ENCODE measurements at regions not wholly inside any gene's neighbourhood (a gene's known extent, or its start where the extent isn't known, plus 50 kb on each side); places are given as distances from the start of the nearest gene placed in this dataset.

- no peak for TF ChIP-seq POLR2AphosphoS5 (IDR thresholded peaks at IDR 0.05)
- TF ChIP-seq, protein P1, sequence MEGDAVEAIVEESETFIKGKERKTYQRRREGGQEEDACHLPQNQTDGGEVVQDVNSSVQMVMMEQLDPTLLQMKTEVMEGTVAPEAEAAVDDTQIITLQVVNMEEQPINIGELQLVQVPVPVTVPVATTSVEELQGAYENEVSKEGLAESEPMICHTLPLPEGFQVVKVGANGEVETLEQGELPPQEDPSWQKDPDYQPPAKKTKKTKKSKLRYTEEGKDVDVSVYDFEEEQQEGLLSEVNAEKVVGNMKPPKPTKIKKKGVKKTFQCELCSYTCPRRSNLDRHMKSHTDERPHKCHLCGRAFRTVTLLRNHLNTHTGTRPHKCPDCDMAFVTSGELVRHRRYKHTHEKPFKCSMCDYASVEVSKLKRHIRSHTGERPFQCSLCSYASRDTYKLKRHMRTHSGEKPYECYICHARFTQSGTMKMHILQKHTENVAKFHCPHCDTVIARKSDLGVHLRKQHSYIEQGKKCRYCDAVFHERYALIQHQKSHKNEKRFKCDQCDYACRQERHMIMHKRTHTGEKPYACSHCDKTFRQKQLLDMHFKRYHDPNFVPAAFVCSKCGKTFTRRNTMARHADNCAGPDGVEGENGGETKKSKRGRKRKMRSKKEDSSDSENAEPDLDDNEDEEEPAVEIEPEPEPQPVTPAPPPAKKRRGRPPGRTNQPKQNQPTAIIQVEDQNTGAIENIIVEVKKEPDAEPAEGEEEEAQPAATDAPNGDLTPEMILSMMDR (IDR thresholded peaks at IDR 0.05): no peak
- no peak for TF ChIP-seq POLR2A (IDR thresholded peaks at IDR 0.05)
Measured at GRCh38 chr17:77721846-77722160, 236.7 kb upstream of the TNRC6C start.

All from upper lobe of left lung (tissue), 4 donors.